ENCODE measurements at regions not wholly inside any gene's neighbourhood (a gene's known extent, or its start where the extent isn't known, plus 50 kb on each side); places are given as distances from the start of the nearest gene placed in this dataset.

GRCh38 chr15:87649175-87649574 lies 607.4 kb downstream of the NTRK3 start:
- no peak for TF ChIP-seq POLR2AphosphoS5 (IDR thresholded peaks at IDR 0.05)
- TF ChIP-seq POLR2A (IDR thresholded peaks at IDR 0.05): no peak

All from suprapubic skin (tissue), 4 donors.